Liver (tissue), 8 donors: ENCODE measurements at regions not wholly inside any gene's neighbourhood (a gene's known extent, or its start where the extent isn't known, plus 50 kb on each side); places are given as distances from the start of the nearest gene placed in this dataset.

Experiments
- DNase-seq: peaks from one replicate; pipeline ENCODE4 v3.0.0-alpha.2; 2017; ENCODE audit warnings: low spot score
- H3K27ac ChIP-seq, 2 donors: one replicate each; pipeline ENCODE4 v1.7.0; 2013; ENCODE audit warnings: inconsistent platforms in 2 of 2, low read length in 2 of 2, control low read depth in 1 of 2, low read depth in 1 of 2, mild to moderate bottlenecking in 1 of 2
- H3K27me3 ChIP-seq, 4 donors: one replicate each; pipeline versions ENCODE4 v1.6.1 to v1.7.0; 2013; ENCODE audit warnings: low read length in 3 of 4, inconsistent platforms in 1 of 4, mild to moderate bottlenecking in 1 of 4, moderate library complexity in 1 of 4; ENCODE audit not compliant: control insufficient read depth in 4 of 4, insufficient read depth in 4 of 4
- H3K36me3 ChIP-seq, 4 donors: one replicate each; pipeline versions ENCODE4 v1.6.1 to v1.7.0; 2013; ENCODE audit warnings: low read length in 3 of 4, mild to moderate bottlenecking in 3 of 4, low read depth in 1 of 4, moderate library complexity in 1 of 4; ENCODE audit not compliant: control insufficient read depth in 4 of 4, insufficient read depth in 3 of 4
- H3K4me1 ChIP-seq, 4 donors: one replicate each; pipeline versions ENCODE4 v1.6.1 to v1.7.0; 2013; ENCODE audit warnings: low read length in 3 of 4, mild to moderate bottlenecking in 3 of 4, moderate library complexity in 1 of 4; ENCODE audit not compliant: control insufficient read depth in 4 of 4, insufficient read depth in 4 of 4
- H3K4me3 ChIP-seq, 3 donors: one replicate each; pipeline versions ENCODE4 v1.6.1 to v1.7.0; 2013; ENCODE audit warnings: low read length in 3 of 3, control low read depth in 1 of 3, low read depth in 1 of 3, mild to moderate bottlenecking in 1 of 3
- H3K9ac ChIP-seq, 2 donors: one replicate each; pipeline ENCODE4 v1.7.0; 2013; ENCODE audit warnings: low read length in 2 of 2, mild to moderate bottlenecking in 2 of 2, moderate library complexity in 2 of 2, control low read depth in 1 of 2, low read depth in 1 of 2
- H3K9me3 ChIP-seq, 4 donors: one replicate each; pipeline versions ENCODE4 v1.6.1 to v1.7.0; 2013; ENCODE audit warnings: low read length in 3 of 4; ENCODE audit not compliant: control insufficient read depth in 4 of 4
- FOXA1 ChIP-seq: IDR thresholded peaks from 2 replicates; pipeline ENCODE4 v1.6.1; 2016; ENCODE audit warnings: antibody characterized with exemption
- FOXA2 ChIP-seq: IDR thresholded peaks from 2 replicates; pipeline ENCODE4 v1.6.1; 2016; ENCODE audit warnings: antibody characterized with exemption
- HNF4A ChIP-seq, 2 donors: conservative IDR thresholded peaks; 2 replicates each; pipeline ENCODE4 v1.6.1; 2016; ENCODE audit warnings: antibody characterized with exemption in 2 of 2, mild to moderate bottlenecking in 2 of 2
- HNF4G ChIP-seq: IDR thresholded peaks from 2 replicates; pipeline ENCODE4 v1.6.1; 2016; ENCODE audit warnings: antibody characterized with exemption
- NR2F2 ChIP-seq: IDR thresholded peaks from 2 replicates; pipeline ENCODE4 v1.6.1; 2016; ENCODE audit warnings: antibody characterized with exemption
- RAD21 ChIP-seq, 2 donors: IDR thresholded peaks; 2 replicates each; pipeline ENCODE4 v1.6.1; 2016; ENCODE audit warnings: antibody characterized with exemption in 2 of 2, mild to moderate bottlenecking in 2 of 2
- RXRA ChIP-seq, 2 donors: IDR thresholded peaks; 2 replicates each; pipeline ENCODE4 v1.6.1; 2017 to 2018; ENCODE audit warnings: antibody characterized with exemption in 2 of 2, mild to moderate bottlenecking in 1 of 2
- SP1 ChIP-seq: IDR thresholded peaks from 2 replicates; pipeline ENCODE4 v1.6.1; 2018; ENCODE audit warnings: antibody characterized with exemption, mild to moderate bottlenecking
- TAF1 ChIP-seq: conservative IDR thresholded peaks from 2 replicates; pipeline ENCODE4 v1.6.1; 2016; ENCODE audit warnings: antibody characterized with exemption, mild to moderate bottlenecking
- WGBS: extraction: QIAGEN DNeasy Blood & Tissue Kit; methylation state at CpG from one replicate; pipeline ENCODE4 v1.1.7; 2013; 5-methylcytosine and 5-hydroxymethylcytosine counted together
- TF ChIP-seq, protein P1 (sequence below): IDR thresholded peaks from 2 replicates; pipeline ENCODE4 v1.6.1; 2016; ENCODE audit warnings: antibody characterized with exemption, mild to moderate bottlenecking
- TF ChIP-seq, protein P2 (sequence below): IDR thresholded peaks from 2 replicates; pipeline ENCODE4 v1.6.1; 2016; ENCODE audit warnings: antibody characterized with exemption
- TF ChIP-seq, protein P3 (sequence below): fragments of 150-350 bp; IDR thresholded peaks from 2 replicates; pipeline ENCODE4 v1.5.1; 2017; ENCODE audit warnings: improper control_type of control experiment, low read depth, low read length; ENCODE audit not compliant: missing input control
- donor health status: healthy.
- donor health status: healthy.
- donor health status: healthy.
- donor health status: healthy.
- donor health status: healthy.

DNA sequence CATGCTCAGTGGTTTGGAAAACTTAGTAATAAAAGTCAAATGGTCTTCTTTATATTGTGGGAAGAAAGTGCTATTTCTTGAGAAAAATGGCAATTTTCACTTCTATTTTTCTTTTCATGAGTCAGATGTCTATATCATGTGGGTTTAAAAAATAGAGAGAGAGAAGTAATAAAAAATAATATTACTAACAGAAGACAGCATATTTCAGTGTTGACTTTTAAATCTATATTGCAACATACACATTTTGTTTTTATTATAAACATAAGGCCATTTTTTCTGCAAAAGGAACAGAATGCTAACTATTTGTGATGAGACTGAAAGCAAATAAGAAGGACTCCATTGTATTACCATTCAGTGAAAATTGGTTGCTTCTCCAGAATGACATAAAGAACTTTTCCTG lies 135.1 kb upstream of the CNR1 start:
- H3K9me3 ChIP-seq: no peaks in the 10 kb centered on the region
- H3K4me3 ChIP-seq: no peak overlapping the region
- H3K4me1 ChIP-seq: peaks cover 0 to 13% (median 2%) of the 10 kb centered on the region in 4 donors
- H3K9ac ChIP-seq: no peak overlapping the region
- no peak overlapping the region for H3K27ac ChIP-seq
- no peaks in the 10 kb centered on the region for H3K27me3 ChIP-seq
- no peaks in the 10 kb centered on the region for H3K36me3 ChIP-seq
- no peak for DNase-seq
- TF ChIP-seq HNF4G: no peak
- TF ChIP-seq, protein P1, sequence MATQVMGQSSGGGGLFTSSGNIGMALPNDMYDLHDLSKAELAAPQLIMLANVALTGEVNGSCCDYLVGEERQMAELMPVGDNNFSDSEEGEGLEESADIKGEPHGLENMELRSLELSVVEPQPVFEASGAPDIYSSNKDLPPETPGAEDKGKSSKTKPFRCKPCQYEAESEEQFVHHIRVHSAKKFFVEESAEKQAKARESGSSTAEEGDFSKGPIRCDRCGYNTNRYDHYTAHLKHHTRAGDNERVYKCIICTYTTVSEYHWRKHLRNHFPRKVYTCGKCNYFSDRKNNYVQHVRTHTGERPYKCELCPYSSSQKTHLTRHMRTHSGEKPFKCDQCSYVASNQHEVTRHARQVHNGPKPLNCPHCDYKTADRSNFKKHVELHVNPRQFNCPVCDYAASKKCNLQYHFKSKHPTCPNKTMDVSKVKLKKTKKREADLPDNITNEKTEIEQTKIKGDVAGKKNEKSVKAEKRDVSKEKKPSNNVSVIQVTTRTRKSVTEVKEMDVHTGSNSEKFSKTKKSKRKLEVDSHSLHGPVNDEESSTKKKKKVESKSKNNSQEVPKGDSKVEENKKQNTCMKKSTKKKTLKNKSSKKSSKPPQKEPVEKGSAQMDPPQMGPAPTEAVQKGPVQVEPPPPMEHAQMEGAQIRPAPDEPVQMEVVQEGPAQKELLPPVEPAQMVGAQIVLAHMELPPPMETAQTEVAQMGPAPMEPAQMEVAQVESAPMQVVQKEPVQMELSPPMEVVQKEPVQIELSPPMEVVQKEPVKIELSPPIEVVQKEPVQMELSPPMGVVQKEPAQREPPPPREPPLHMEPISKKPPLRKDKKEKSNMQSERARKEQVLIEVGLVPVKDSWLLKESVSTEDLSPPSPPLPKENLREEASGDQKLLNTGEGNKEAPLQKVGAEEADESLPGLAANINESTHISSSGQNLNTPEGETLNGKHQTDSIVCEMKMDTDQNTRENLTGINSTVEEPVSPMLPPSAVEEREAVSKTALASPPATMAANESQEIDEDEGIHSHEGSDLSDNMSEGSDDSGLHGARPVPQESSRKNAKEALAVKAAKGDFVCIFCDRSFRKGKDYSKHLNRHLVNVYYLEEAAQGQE: no peak
- no peak for TF ChIP-seq FOXA1
- no peak for TF ChIP-seq RXRA (IDR thresholded peaks at IDR 0.05)
- TF ChIP-seq SP1: no peak
- TF ChIP-seq NR2F2: no peak

DNA sequence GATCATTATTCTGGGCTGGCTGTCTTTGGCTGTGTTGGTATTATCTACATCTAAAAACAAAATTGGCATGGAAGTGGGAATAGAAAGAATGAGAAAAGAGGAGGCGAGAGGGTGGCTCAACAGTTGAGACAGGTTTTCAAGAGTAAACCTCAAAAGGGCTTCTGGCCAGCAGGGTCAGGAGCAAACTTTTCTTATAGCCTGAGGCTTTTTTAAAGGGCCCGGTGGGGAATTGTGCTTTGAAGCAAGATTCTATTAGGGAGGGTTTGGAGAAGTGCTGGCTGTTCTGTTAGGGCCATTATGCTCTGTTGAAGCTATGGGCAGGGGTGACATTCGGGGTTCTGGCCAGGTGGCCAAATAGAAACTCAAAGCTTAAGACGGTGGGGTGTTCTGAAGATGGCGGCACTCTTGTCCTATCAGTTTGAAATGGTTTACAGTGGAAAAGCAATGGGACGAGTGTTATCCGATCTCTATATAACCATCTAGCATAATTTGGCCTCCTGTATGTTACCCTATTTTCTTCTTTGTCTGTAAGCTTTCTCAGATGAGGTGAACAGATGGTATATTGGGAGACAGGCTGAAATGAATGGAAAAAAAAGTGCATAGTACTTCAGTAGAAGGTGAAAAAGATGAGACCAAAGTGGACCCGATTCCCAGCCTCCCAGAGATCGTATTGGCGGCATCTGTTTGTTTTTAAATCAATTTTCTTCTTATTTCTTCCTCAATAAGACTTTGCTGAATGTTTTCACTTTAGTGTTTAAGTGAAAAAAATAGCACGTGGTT lies 132.1 kb upstream of the CNR1 start:
- TF ChIP-seq TAF1: no peak
- WGBS: 91% methylated on average over 11 of the region's 11 CpGs
- Histone ChIP-seq H3K4me1 (peaks cover 0 to 13% (median 2%) of the 10 kb centered on the region in 4 donors), H3K36me3 (no peaks in the 10 kb centered on the region), H3K9ac (no peak overlapping the region), H3K9me3 (no peaks in the 10 kb centered on the region), H3K27ac (no peak overlapping the region), H3K27me3 (no peaks in the 10 kb centered on the region), H3K4me3 (no peak overlapping the region)
- no peak for DNase-seq

DNA sequence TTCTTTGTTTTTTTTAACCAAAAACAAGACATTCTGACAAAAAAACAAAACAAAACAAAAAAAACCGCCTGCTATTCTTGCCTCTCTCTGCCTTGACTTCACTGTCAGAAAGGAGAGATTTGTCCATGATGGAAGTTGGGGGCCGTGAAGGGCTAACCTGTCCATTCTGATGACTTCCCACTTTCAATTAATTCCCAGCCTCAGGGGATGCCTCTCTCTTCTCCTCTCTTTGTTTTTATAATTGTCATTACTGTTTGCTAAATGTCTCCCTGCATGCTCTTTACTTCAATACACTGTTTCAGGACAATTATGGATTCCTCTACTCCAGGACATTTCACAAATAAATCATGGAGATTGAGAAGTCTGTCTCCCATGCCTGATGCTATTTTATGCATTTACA lies 130.5 kb upstream of the CNR1 start:
- H3K4me3 ChIP-seq: no peak overlapping the region
- no peaks in the 10 kb centered on the region for H3K4me1 ChIP-seq
- no peak overlapping the region for H3K9ac ChIP-seq
- DNase-seq: no peak
- no peaks in the 10 kb centered on the region for H3K27me3 ChIP-seq
- H3K9me3 ChIP-seq: no peaks in the 10 kb centered on the region
- WGBS: 73% methylated on average over 2 of the region's 2 CpGs
- no peak for TF ChIP-seq HNF4A (conservative IDR thresholded peaks at IDR 0.05)
- TF ChIP-seq TAF1: no peak
- no peak for TF ChIP-seq FOXA2
- TF ChIP-seq, protein P2, sequence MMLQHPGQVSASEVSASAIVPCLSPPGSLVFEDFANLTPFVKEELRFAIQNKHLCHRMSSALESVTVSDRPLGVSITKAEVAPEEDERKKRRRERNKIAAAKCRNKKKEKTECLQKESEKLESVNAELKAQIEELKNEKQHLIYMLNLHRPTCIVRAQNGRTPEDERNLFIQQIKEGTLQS: no peak
- H3K27ac ChIP-seq: no peak overlapping the region
- H3K36me3 ChIP-seq: no peaks in the 10 kb centered on the region

DNA sequence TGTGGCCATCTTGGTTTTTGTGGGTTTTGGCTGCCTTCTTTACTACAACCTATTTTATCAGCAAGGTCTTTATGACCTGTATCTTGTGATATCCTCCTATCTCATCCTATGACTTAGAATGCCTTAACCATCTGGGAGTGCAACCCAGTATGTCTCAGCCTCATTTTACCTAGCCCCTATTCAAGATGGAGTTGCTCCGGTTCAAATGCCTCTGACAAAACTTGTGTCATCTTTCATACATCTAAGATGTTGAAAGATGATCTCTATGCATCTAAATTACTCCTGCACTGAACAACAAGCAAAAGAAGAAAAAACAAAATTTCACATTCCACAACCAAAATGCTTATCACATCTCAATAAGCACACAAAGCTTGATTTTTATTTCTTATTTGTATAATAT lies 129.5 kb upstream of the CNR1 start:
- no peak overlapping the region for H3K4me3 ChIP-seq

More for the DNA sequence above, 129.5 kb upstream of the CNR1 start:
- H3K9ac ChIP-seq: no peak overlapping the region
- WGBS: 96% methylated on average over 1 of the region's 1 CpG
- no peak for TF ChIP-seq RAD21 (IDR thresholded peaks at IDR 0.05)
- TF ChIP-seq HNF4A (conservative IDR thresholded peaks at IDR 0.05): no peak
- TF ChIP-seq, protein P2: no peak
- no peak for TF ChIP-seq SP1
- no peak for TF ChIP-seq FOXA2
- TF ChIP-seq, protein P3, sequence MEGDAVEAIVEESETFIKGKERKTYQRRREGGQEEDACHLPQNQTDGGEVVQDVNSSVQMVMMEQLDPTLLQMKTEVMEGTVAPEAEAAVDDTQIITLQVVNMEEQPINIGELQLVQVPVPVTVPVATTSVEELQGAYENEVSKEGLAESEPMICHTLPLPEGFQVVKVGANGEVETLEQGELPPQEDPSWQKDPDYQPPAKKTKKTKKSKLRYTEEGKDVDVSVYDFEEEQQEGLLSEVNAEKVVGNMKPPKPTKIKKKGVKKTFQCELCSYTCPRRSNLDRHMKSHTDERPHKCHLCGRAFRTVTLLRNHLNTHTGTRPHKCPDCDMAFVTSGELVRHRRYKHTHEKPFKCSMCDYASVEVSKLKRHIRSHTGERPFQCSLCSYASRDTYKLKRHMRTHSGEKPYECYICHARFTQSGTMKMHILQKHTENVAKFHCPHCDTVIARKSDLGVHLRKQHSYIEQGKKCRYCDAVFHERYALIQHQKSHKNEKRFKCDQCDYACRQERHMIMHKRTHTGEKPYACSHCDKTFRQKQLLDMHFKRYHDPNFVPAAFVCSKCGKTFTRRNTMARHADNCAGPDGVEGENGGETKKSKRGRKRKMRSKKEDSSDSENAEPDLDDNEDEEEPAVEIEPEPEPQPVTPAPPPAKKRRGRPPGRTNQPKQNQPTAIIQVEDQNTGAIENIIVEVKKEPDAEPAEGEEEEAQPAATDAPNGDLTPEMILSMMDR: no peak
- no peak for DNase-seq
- H3K9me3 ChIP-seq: peaks cover 0 to 3% (median under 1%) of the 10 kb centered on the region in 4 donors
- no peaks in the 10 kb centered on the region for H3K36me3 ChIP-seq
- no peaks in the 10 kb centered on the region for H3K4me1 ChIP-seq
- no peak overlapping the region for H3K27ac ChIP-seq
- no peaks in the 10 kb centered on the region for H3K27me3 ChIP-seq
